OCI-LY7 (cell line): ENCODE measurements at regions not wholly inside any gene's neighbourhood (a gene's known extent, or its start where the extent isn't known, plus 50 kb on each side); places are given as distances from the start of the nearest gene placed in this dataset.

ENCODE experiments used
- EZH2phosphoT487 ChIP-seq: fragments of 200-600 bp; sonication (generic); IDR thresholded peaks from 2 replicates; pipeline ENCODE4 v1.6.1; 2018; ENCODE audit warnings: low read depth, borderline replicate concordance, mild to moderate bottlenecking, mixed run types, antibody characterized with exemption, low read length, moderate library complexity, mixed read lengths
- TF ChIP-seq, protein P1 (sequence below): fragments of 200-600 bp; sonication (generic); conservative IDR thresholded peaks from 2 replicates; pipeline ENCODE4 v1.5.1; 2014; ENCODE audit warnings: mild to moderate bottlenecking, antibody characterized with exemption, low read length, moderate library complexity, mixed read lengths

DNA sequence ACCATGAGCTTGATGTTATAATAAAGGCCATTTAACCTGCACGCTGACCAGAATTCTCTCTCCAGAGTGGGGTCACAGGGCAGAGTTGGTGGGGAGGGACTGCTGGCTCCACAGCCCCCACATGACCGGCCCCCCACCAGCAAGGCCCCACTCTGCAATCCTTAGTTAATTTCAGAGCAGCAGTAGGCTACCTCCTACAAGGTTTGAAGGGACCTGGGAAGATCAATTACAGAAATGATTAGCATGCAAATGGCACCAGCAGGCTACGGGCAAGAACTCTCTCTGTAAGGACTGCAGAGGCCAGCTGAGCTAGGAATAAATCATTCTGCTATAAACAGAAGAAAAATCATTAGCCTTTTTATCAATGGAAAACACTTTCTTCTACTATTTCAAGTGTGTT lies 135.3 kb downstream of the C1D start:
- TF ChIP-seq, protein P1, sequence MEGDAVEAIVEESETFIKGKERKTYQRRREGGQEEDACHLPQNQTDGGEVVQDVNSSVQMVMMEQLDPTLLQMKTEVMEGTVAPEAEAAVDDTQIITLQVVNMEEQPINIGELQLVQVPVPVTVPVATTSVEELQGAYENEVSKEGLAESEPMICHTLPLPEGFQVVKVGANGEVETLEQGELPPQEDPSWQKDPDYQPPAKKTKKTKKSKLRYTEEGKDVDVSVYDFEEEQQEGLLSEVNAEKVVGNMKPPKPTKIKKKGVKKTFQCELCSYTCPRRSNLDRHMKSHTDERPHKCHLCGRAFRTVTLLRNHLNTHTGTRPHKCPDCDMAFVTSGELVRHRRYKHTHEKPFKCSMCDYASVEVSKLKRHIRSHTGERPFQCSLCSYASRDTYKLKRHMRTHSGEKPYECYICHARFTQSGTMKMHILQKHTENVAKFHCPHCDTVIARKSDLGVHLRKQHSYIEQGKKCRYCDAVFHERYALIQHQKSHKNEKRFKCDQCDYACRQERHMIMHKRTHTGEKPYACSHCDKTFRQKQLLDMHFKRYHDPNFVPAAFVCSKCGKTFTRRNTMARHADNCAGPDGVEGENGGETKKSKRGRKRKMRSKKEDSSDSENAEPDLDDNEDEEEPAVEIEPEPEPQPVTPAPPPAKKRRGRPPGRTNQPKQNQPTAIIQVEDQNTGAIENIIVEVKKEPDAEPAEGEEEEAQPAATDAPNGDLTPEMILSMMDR = no peak
- TF ChIP-seq EZH2phosphoT487 = no peak
